ENCODE measurements at regions not wholly inside any gene's neighbourhood (a gene's known extent, or its start where the extent isn't known, plus 50 kb on each side); places are given as distances from the start of the nearest gene placed in this dataset.

GRCh38 chr1:94672934-94673333 lies 131.4 kb upstream of the F3 start:
- H3K27me3 ChIP-seq (replicated peaks; ENCODE audit: control insufficient read depth, insufficient read depth, low read length) = no peaks in the 10 kb centered on the region
- Mint-ChIP-seq H3K4me1 (ENCODE audit: low read depth, unreplicated experiment) (peaks cover 16% of the 10 kb centered on the region), H3K27ac (ENCODE audit: unreplicated experiment) (no peak overlapping the region), H3K4me3 (ENCODE audit: unreplicated experiment) (no peak overlapping the region), H3K27me3 (ENCODE audit: insufficient read depth, unreplicated experiment) (no peaks in the 10 kb centered on the region), H3K9me3 (ENCODE audit: unreplicated experiment) (no peaks in the 10 kb centered on the region), H3K36me3 (ENCODE audit: insufficient read depth, unreplicated experiment) (no peaks in the 10 kb centered on the region)
- DNase-seq = no peak
- BruUV-seq (replicated peaks) = no TSS peak
- H3K4me3 ChIP-seq (ENCODE audit: low read depth, low read length) = no peak overlapping the region
- ChIA-PET CTCF (no interaction called here), POLR2A (no interaction called here)
- intact Hi-C loops (cut with micrococcal nuclease; ENCODE audit: unreplicated experiment) = no loop called here
- no peak for TF ChIP-seq CTCF (IDR thresholded peaks at IDR 0.05; ENCODE audit: insufficient read depth in 1 of 2, low read depth in 1 of 2, low read length in 1 of 2, severe bottlenecking in 1 of 2, unreplicated experiment in 1 of 2)
- peaks cover 14% of the 10 kb centered on the region; the same call in 1 of the 2 replicates for H3K4me1 ChIP-seq
- H3K36me3 ChIP-seq (ENCODE audit: control insufficient read depth, insufficient read depth, low read length) = no peaks in the 10 kb centered on the region
- H3K9me3 ChIP-seq = no peaks in the 10 kb centered on the region

- DNase-seq = no peak
- Histone ChIP-seq H3K27me3 (replicated peaks; ENCODE audit: control insufficient read depth, insufficient read depth, low read length) (no peaks in the 10 kb centered on the region), H3K36me3 (ENCODE audit: control insufficient read depth, insufficient read depth, low read length) (no peaks in the 10 kb centered on the region), H3K4me3 (ENCODE audit: low read depth, low read length) (no peak overlapping the region), H3K9me3 (no peaks in the 10 kb centered on the region), H3K4me1 (peaks cover 14% of the 10 kb centered on the region; the same call in 1 of the 2 replicates)
- H3K27me3 Mint-ChIP-seq (ENCODE audit: insufficient read depth, unreplicated experiment) = no peaks in the 10 kb centered on the region
- H3K27ac Mint-ChIP-seq (ENCODE audit: unreplicated experiment) = no peak overlapping the region
- peaks cover 16% of the 10 kb centered on the region for H3K4me1 Mint-ChIP-seq (ENCODE audit: low read depth, unreplicated experiment)
- H3K9me3 Mint-ChIP-seq (ENCODE audit: unreplicated experiment) = no peaks in the 10 kb centered on the region
- intact Hi-C loops (cut with micrococcal nuclease; ENCODE audit: unreplicated experiment) = no loop called here
- ChIA-PET POLR2A (no interaction called here), CTCF (no interaction called here)
- TF ChIP-seq CTCF (IDR thresholded peaks at IDR 0.05; ENCODE audit: insufficient read depth in 1 of 2, low read depth in 1 of 2, low read length in 1 of 2, severe bottlenecking in 1 of 2, unreplicated experiment in 1 of 2) = no peak
- BruUV-seq (replicated peaks) = no TSS peak
- H3K36me3 Mint-ChIP-seq (ENCODE audit: insufficient read depth, unreplicated experiment) = no peaks in the 10 kb centered on the region
- H3K4me3 Mint-ChIP-seq (ENCODE audit: unreplicated experiment) = no peak overlapping the region
Measured at GRCh38 chr1:94672001-94672400, 130.4 kb upstream of the F3 start.

GRCh38 chr1:94670273-94670672 lies 128.7 kb upstream of the F3 start:
- Histone ChIP-seq H3K36me3 (ENCODE audit: control insufficient read depth, insufficient read depth, low read length) (no peaks in the 10 kb centered on the region), H3K4me1 (peaks cover 14% of the 10 kb centered on the region; the same call in 1 of the 2 replicates), H3K27me3 (replicated peaks; ENCODE audit: control insufficient read depth, insufficient read depth, low read length) (no peaks in the 10 kb centered on the region), H3K4me3 (ENCODE audit: low read depth, low read length) (no peak overlapping the region), H3K9me3 (peaks cover 4% of the 10 kb centered on the region; the same call in 1 of the 2 replicates)
- ChIA-PET CTCF (no interaction called here), POLR2A (no interaction called here)
- Mint-ChIP-seq H3K9me3 (ENCODE audit: unreplicated experiment) (no peaks in the 10 kb centered on the region), H3K36me3 (ENCODE audit: insufficient read depth, unreplicated experiment) (no peaks in the 10 kb centered on the region), H3K27ac (ENCODE audit: unreplicated experiment) (no peak overlapping the region), H3K4me1 (ENCODE audit: low read depth, unreplicated experiment) (peaks cover 10% of the 10 kb centered on the region), H3K27me3 (ENCODE audit: insufficient read depth, unreplicated experiment) (no peaks in the 10 kb centered on the region), H3K4me3 (ENCODE audit: unreplicated experiment) (no peak overlapping the region)
- TF ChIP-seq CTCF (IDR thresholded peaks at IDR 0.05; ENCODE audit: insufficient read depth in 1 of 2, low read depth in 1 of 2, low read length in 1 of 2, severe bottlenecking in 1 of 2, unreplicated experiment in 1 of 2) = no peak
- no peak for DNase-seq
- no TSS peak for BruUV-seq (replicated peaks)
- intact Hi-C loops (cut with micrococcal nuclease; ENCODE audit: unreplicated experiment) = no loop called here
